Kidney epithelial cell (primary cell): ENCODE measurements at regions not wholly inside any gene's neighbourhood (a gene's known extent, or its start where the extent isn't known, plus 50 kb on each side); places are given as distances from the start of the nearest gene placed in this dataset.
"Not testable (repeated sequence)": the region's sequence is repeated elsewhere in the genome, so short reads cannot be mapped to it uniquely, and the experiment has no call there.

ENCODE experiments used
- DNase-seq: peaks from one replicate; pipeline ENCODE4 v3.0.0-alpha.2; 2010; ENCODE audit warnings: low read depth
- H3K27me3 ChIP-seq: 2 replicates; pipeline ENCODE4 v1.6.0; 2011; ENCODE audit warnings: low read length; ENCODE audit not compliant: control insufficient read depth, insufficient read depth
- H3K36me3 ChIP-seq: 2 replicates; pipeline ENCODE4 v1.5.1; 2011; ENCODE audit warnings: low read length; ENCODE audit not compliant: control insufficient read depth, insufficient read depth
- H3K4me3 ChIP-seq: 2 replicates; pipeline ENCODE4 v1.5.1; 2011; ENCODE audit warnings: low read depth, mild to moderate bottlenecking, control low read depth, low read length
- CTCF ChIP-seq: IDR thresholded peaks from 2 replicates; pipeline ENCODE4 v1.5.1; 2011; ENCODE audit warnings: mild to moderate bottlenecking, moderate library complexity, low read length, control low read depth, inconsistent platforms; ENCODE audit not compliant: insufficient read depth, poor library complexity, severe bottlenecking

- no peak for DNase-seq
- TF ChIP-seq CTCF, result no peak
Observed at GRCh38 chr6:145092554-145092953, 642.8 kb downstream of the EPM2A start.

GRCh38 chr6:145093226-145093625 is 642.1 kb downstream of the EPM2A start:
- no peaks in the 10 kb centered on the region for H3K27me3 ChIP-seq
- no peak for DNase-seq
- no peak overlapping the region for H3K4me3 ChIP-seq
- H3K36me3 ChIP-seq, result no peaks in the 10 kb centered on the region
- no peak for TF ChIP-seq CTCF

More at GRCh38 chr6:145092554-145092953, 642.8 kb downstream of the EPM2A start:
- no peaks in the 10 kb centered on the region for H3K36me3 ChIP-seq
- no peaks in the 10 kb centered on the region for H3K27me3 ChIP-seq
- H3K4me3 ChIP-seq, result no peak overlapping the region

GRCh38 chr6:145096846-145097245 is 638.5 kb downstream of the EPM2A start:
- Histone ChIP-seq H3K4me3 (no peak overlapping the region), H3K36me3 (no peaks in the 10 kb centered on the region), H3K27me3 (no peaks in the 10 kb centered on the region)
- no peak for DNase-seq
- TF ChIP-seq CTCF, result no peak

- not testable (repeated sequence) for DNase-seq, H3K36me3 ChIP-seq, H3K4me3 ChIP-seq, H3K27me3 ChIP-seq
Observed at GRCh38 chr6:145098127-145098526, 637.2 kb downstream of the EPM2A start.

- TF ChIP-seq CTCF, result no peak
- no peak for DNase-seq
- Histone ChIP-seq H3K27me3 (no peaks in the 10 kb centered on the region), H3K36me3 (no peaks in the 10 kb centered on the region), H3K4me3 (no peak overlapping the region)
Observed at GRCh38 chr6:145099713-145100112, 635.6 kb downstream of the EPM2A start.

GRCh38 chr6:145110109-145110508 is 625.2 kb downstream of the EPM2A start:
- no peak for DNase-seq
- Histone ChIP-seq H3K36me3 (no peaks in the 10 kb centered on the region), H3K4me3 (no peak overlapping the region), H3K27me3 (no peaks in the 10 kb centered on the region)
- no peak for TF ChIP-seq CTCF

- not testable (repeated sequence) for H3K27me3 ChIP-seq, H3K4me3 ChIP-seq, DNase-seq, H3K36me3 ChIP-seq
Observed at GRCh38 chr6:145111407-145111806, 623.9 kb downstream of the EPM2A start.
